ENCODE measurements at regions not wholly inside any gene's neighbourhood (a gene's known extent, or its start where the extent isn't known, plus 50 kb on each side); places are given as distances from the start of the nearest gene placed in this dataset.

- Histone ChIP-seq H3K27ac (ENCODE audit: low read depth in 2 of 2, low read length in 2 of 2) (no peak overlapping the region), H3K4me3 (ENCODE audit: low read length in 2 of 2) (no peak overlapping the region), H3K9ac (ENCODE audit: low read depth in 1 of 2, low read length in 2 of 2) (no peak overlapping the region), H3K4me1 (ENCODE audit: control insufficient read depth in 2 of 2, insufficient read depth in 2 of 2, low read length in 2 of 2) (no peaks in the 10 kb centered on the region), H3K9me3 (ENCODE audit: control insufficient read depth in 2 of 2, low read length in 2 of 2) (no peaks in the 10 kb centered on the region), H3K27me3 (ENCODE audit: control insufficient read depth in 2 of 2, insufficient read depth in 2 of 2, low read length in 2 of 2) (no peaks in the 10 kb centered on the region), H3K36me3 (ENCODE audit: control insufficient read depth in 2 of 2, insufficient read depth in 2 of 2, low read length in 2 of 2) (no peaks in the 10 kb centered on the region)
Measured at GRCh38 chr5:167973126-167973525, 318.3 kb upstream of the WWC1 start.

- no peak overlapping the region for H3K9ac ChIP-seq (ENCODE audit: low read depth in 1 of 2, low read length in 2 of 2)
- H3K9me3 ChIP-seq (ENCODE audit: control insufficient read depth in 2 of 2, low read length in 2 of 2) = no peaks in the 10 kb centered on the region
- H3K27me3 ChIP-seq (ENCODE audit: control insufficient read depth in 2 of 2, insufficient read depth in 2 of 2, low read length in 2 of 2) = no peaks in the 10 kb centered on the region
- H3K4me1 ChIP-seq (ENCODE audit: control insufficient read depth in 2 of 2, insufficient read depth in 2 of 2, low read length in 2 of 2) = no peaks in the 10 kb centered on the region
- no peak overlapping the region for H3K27ac ChIP-seq (ENCODE audit: low read depth in 2 of 2, low read length in 2 of 2)
- no peak overlapping the region for H3K4me3 ChIP-seq (ENCODE audit: low read length in 2 of 2)
- no peaks in the 10 kb centered on the region for H3K36me3 ChIP-seq (ENCODE audit: control insufficient read depth in 2 of 2, insufficient read depth in 2 of 2, low read length in 2 of 2)
Measured at GRCh38 chr5:167984951-167985350, 306.5 kb upstream of the WWC1 start.

GRCh38 chr5:167985373-167985772 lies 306.1 kb upstream of the WWC1 start:
- H3K9ac ChIP-seq (ENCODE audit: low read depth in 1 of 2, low read length in 2 of 2) = no peak overlapping the region
- H3K9me3 ChIP-seq (ENCODE audit: control insufficient read depth in 2 of 2, low read length in 2 of 2) = no peaks in the 10 kb centered on the region
- no peaks in the 10 kb centered on the region for H3K4me1 ChIP-seq (ENCODE audit: control insufficient read depth in 2 of 2, insufficient read depth in 2 of 2, low read length in 2 of 2)
- no peak overlapping the region for H3K27ac ChIP-seq (ENCODE audit: low read depth in 2 of 2, low read length in 2 of 2)
- no peaks in the 10 kb centered on the region for H3K36me3 ChIP-seq (ENCODE audit: control insufficient read depth in 2 of 2, insufficient read depth in 2 of 2, low read length in 2 of 2)
- no peaks in the 10 kb centered on the region for H3K27me3 ChIP-seq (ENCODE audit: control insufficient read depth in 2 of 2, insufficient read depth in 2 of 2, low read length in 2 of 2)
- H3K4me3 ChIP-seq (ENCODE audit: low read length in 2 of 2) = no peak overlapping the region

GRCh38 chr5:167987490-167988280 lies 303.8 kb upstream of the WWC1 start:
- no peak overlapping the region for H3K9ac ChIP-seq (ENCODE audit: low read depth in 1 of 2, low read length in 2 of 2)
- H3K36me3 ChIP-seq (ENCODE audit: control insufficient read depth in 2 of 2, insufficient read depth in 2 of 2, low read length in 2 of 2) = no peaks in the 10 kb centered on the region
- H3K9me3 ChIP-seq (ENCODE audit: control insufficient read depth in 2 of 2, low read length in 2 of 2) = no peaks in the 10 kb centered on the region
- H3K27ac ChIP-seq (ENCODE audit: low read depth in 2 of 2, low read length in 2 of 2) = no peak overlapping the region
- no peaks in the 10 kb centered on the region for H3K27me3 ChIP-seq (ENCODE audit: control insufficient read depth in 2 of 2, insufficient read depth in 2 of 2, low read length in 2 of 2)
- H3K4me1 ChIP-seq (ENCODE audit: control insufficient read depth in 2 of 2, insufficient read depth in 2 of 2, low read length in 2 of 2) = no peaks in the 10 kb centered on the region
- no peak overlapping the region for H3K4me3 ChIP-seq (ENCODE audit: low read length in 2 of 2)

- no peaks in the 10 kb centered on the region for H3K27me3 ChIP-seq (ENCODE audit: control insufficient read depth in 2 of 2, insufficient read depth in 2 of 2, low read length in 2 of 2)
- H3K36me3 ChIP-seq (ENCODE audit: control insufficient read depth in 2 of 2, insufficient read depth in 2 of 2, low read length in 2 of 2) = no peaks in the 10 kb centered on the region
- H3K27ac ChIP-seq (ENCODE audit: low read depth in 2 of 2, low read length in 2 of 2) = no peak overlapping the region
- H3K9me3 ChIP-seq (ENCODE audit: control insufficient read depth in 2 of 2, low read length in 2 of 2) = no peaks in the 10 kb centered on the region
- H3K4me1 ChIP-seq (ENCODE audit: control insufficient read depth in 2 of 2, insufficient read depth in 2 of 2, low read length in 2 of 2) = no peaks in the 10 kb centered on the region
- H3K4me3 ChIP-seq (ENCODE audit: low read length in 2 of 2) = no peak overlapping the region
- no peak overlapping the region for H3K9ac ChIP-seq (ENCODE audit: low read depth in 1 of 2, low read length in 2 of 2)
Measured at GRCh38 chr5:167992868-167993267, 298.6 kb upstream of the WWC1 start.

- no peaks in the 10 kb centered on the region for H3K9me3 ChIP-seq (ENCODE audit: control insufficient read depth in 2 of 2, low read length in 2 of 2)
- H3K9ac ChIP-seq (ENCODE audit: low read depth in 1 of 2, low read length in 2 of 2) = no peak overlapping the region
- no peak overlapping the region for H3K4me3 ChIP-seq (ENCODE audit: low read length in 2 of 2)
- no peaks in the 10 kb centered on the region for H3K4me1 ChIP-seq (ENCODE audit: control insufficient read depth in 2 of 2, insufficient read depth in 2 of 2, low read length in 2 of 2)
- no peaks in the 10 kb centered on the region for H3K36me3 ChIP-seq (ENCODE audit: control insufficient read depth in 2 of 2, insufficient read depth in 2 of 2, low read length in 2 of 2)
- no peaks in the 10 kb centered on the region for H3K27me3 ChIP-seq (ENCODE audit: control insufficient read depth in 2 of 2, insufficient read depth in 2 of 2, low read length in 2 of 2)
- H3K27ac ChIP-seq (ENCODE audit: low read depth in 2 of 2, low read length in 2 of 2) = no peak overlapping the region
Measured at GRCh38 chr5:167993771-167994170, 297.7 kb upstream of the WWC1 start.

- Histone ChIP-seq H3K9me3 (ENCODE audit: control insufficient read depth in 2 of 2, low read length in 2 of 2) (no peaks in the 10 kb centered on the region), H3K4me3 (ENCODE audit: low read length in 2 of 2) (no peak overlapping the region), H3K36me3 (ENCODE audit: control insufficient read depth in 2 of 2, insufficient read depth in 2 of 2, low read length in 2 of 2) (no peaks in the 10 kb centered on the region), H3K27ac (ENCODE audit: low read depth in 2 of 2, low read length in 2 of 2) (no peak overlapping the region), H3K27me3 (ENCODE audit: control insufficient read depth in 2 of 2, insufficient read depth in 2 of 2, low read length in 2 of 2) (no peaks in the 10 kb centered on the region), H3K4me1 (ENCODE audit: control insufficient read depth in 2 of 2, insufficient read depth in 2 of 2, low read length in 2 of 2) (no peaks in the 10 kb centered on the region), H3K9ac (ENCODE audit: low read depth in 1 of 2, low read length in 2 of 2) (no peak overlapping the region)
Measured at GRCh38 chr5:167995844-167996425, 295.5 kb upstream of the WWC1 start.

GRCh38 chr5:167998148-167998767 lies 293.2 kb upstream of the WWC1 start:
- Histone ChIP-seq H3K27ac (ENCODE audit: low read depth in 2 of 2, low read length in 2 of 2) (no peak overlapping the region), H3K4me3 (ENCODE audit: low read length in 2 of 2) (no peak overlapping the region), H3K9ac (ENCODE audit: low read depth in 1 of 2, low read length in 2 of 2) (no peak overlapping the region), H3K4me1 (ENCODE audit: control insufficient read depth in 2 of 2, insufficient read depth in 2 of 2, low read length in 2 of 2) (no peaks in the 10 kb centered on the region), H3K27me3 (ENCODE audit: control insufficient read depth in 2 of 2, insufficient read depth in 2 of 2, low read length in 2 of 2) (no peaks in the 10 kb centered on the region), H3K36me3 (ENCODE audit: control insufficient read depth in 2 of 2, insufficient read depth in 2 of 2, low read length in 2 of 2) (no peaks in the 10 kb centered on the region), H3K9me3 (ENCODE audit: control insufficient read depth in 2 of 2, low read length in 2 of 2) (no peaks in the 10 kb centered on the region)

GRCh38 chr5:167999182-167999581 lies 292.3 kb upstream of the WWC1 start:
- Histone ChIP-seq H3K9ac (ENCODE audit: low read depth in 1 of 2, low read length in 2 of 2) (no peak overlapping the region), H3K4me1 (ENCODE audit: control insufficient read depth in 2 of 2, insufficient read depth in 2 of 2, low read length in 2 of 2) (no peaks in the 10 kb centered on the region), H3K9me3 (ENCODE audit: control insufficient read depth in 2 of 2, low read length in 2 of 2) (no peaks in the 10 kb centered on the region), H3K27ac (ENCODE audit: low read depth in 2 of 2, low read length in 2 of 2) (no peak overlapping the region), H3K27me3 (ENCODE audit: control insufficient read depth in 2 of 2, insufficient read depth in 2 of 2, low read length in 2 of 2) (no peaks in the 10 kb centered on the region), H3K36me3 (ENCODE audit: control insufficient read depth in 2 of 2, insufficient read depth in 2 of 2, low read length in 2 of 2) (no peaks in the 10 kb centered on the region), H3K4me3 (ENCODE audit: low read length in 2 of 2) (no peak overlapping the region)

- Histone ChIP-seq H3K4me1 (ENCODE audit: control insufficient read depth in 2 of 2, insufficient read depth in 2 of 2, low read length in 2 of 2) (no peaks in the 10 kb centered on the region), H3K9me3 (ENCODE audit: control insufficient read depth in 2 of 2, low read length in 2 of 2) (no peaks in the 10 kb centered on the region), H3K36me3 (ENCODE audit: control insufficient read depth in 2 of 2, insufficient read depth in 2 of 2, low read length in 2 of 2) (no peaks in the 10 kb centered on the region), H3K27ac (ENCODE audit: low read depth in 2 of 2, low read length in 2 of 2) (no peak overlapping the region), H3K27me3 (ENCODE audit: control insufficient read depth in 2 of 2, insufficient read depth in 2 of 2, low read length in 2 of 2) (no peaks in the 10 kb centered on the region), H3K9ac (ENCODE audit: low read depth in 1 of 2, low read length in 2 of 2) (no peak overlapping the region), H3K4me3 (ENCODE audit: low read length in 2 of 2) (no peak overlapping the region)
Measured at GRCh38 chr5:168001318-168001717, 290.1 kb upstream of the WWC1 start.

All from mucosa of rectum (tissue), 2 donors.